IMR-90 (cell line): ENCODE measurements at regions not wholly inside any gene's neighbourhood (a gene's known extent, or its start where the extent isn't known, plus 50 kb on each side); places are given as distances from the start of the nearest gene placed in this dataset.

Experiments used
- CTCF ChIP-seq: conservative IDR thresholded peaks from 2 replicates; pipeline ENCODE4 v1.5.1; 2012; ENCODE audit warnings: mild to moderate bottlenecking, low read depth, low read length, improper control_type of control experiment
- FOS ChIP-seq: fragments of 150-350 bp; IDR thresholded peaks from 2 replicates; pipeline ENCODE4 v1.6.1; 2016; ENCODE audit warnings: low read depth, low read length
- MXI1 ChIP-seq: IDR thresholded peaks from 2 replicates; pipeline ENCODE4 v1.6.1; 2012; ENCODE audit warnings: low read depth, mild to moderate bottlenecking, low read length, moderate library complexity, borderline replicate concordance
- POLR2A ChIP-seq: IDR thresholded peaks from 2 replicates; pipeline ENCODE4 v1.6.1; 2012; ENCODE audit warnings: mild to moderate bottlenecking, low read depth, low read length

- no peak for TF ChIP-seq FOS
- no peak for TF ChIP-seq POLR2A
- no peak for TF ChIP-seq CTCF
- no peak for TF ChIP-seq MXI1
Measured at GRCh38 chr4:159038536-159038935, 64.3 kb upstream of the RAPGEF2 start.
